H1 (cell line): ENCODE measurements at regions not wholly inside any gene's neighbourhood (a gene's known extent, or its start where the extent isn't known, plus 50 kb on each side); places are given as distances from the start of the nearest gene placed in this dataset.
A peak's percentile ranks its signal among the peaks of the same experiment; 100 is the strongest.

ENCODE experiments used
- CTCF ChIA-PET: fragments of 300-600 bp; sonication (Branson Sonifier 250); formaldehyde crosslinking; loops from one replicate; lab custom pipeline; 2021; ENCODE audit not compliant: partially characterized antibody; lab: Charles Lee
- POLR2A ChIA-PET: fragments of 300-600 bp; sonication (Branson Sonifier 250); formaldehyde crosslinking; loops from one replicate; lab custom pipeline; 2021; ENCODE audit warnings: inconsistent platforms; ENCODE audit not compliant: partially characterized antibody; lab: Charles Lee
- DNase-seq, 2 experiments: peaks; one replicate each; pipeline versions ENCODE4 v3.0.0 to v3.0.0-alpha.2; 2010 to 2022; ENCODE audit warnings: low spot score in 2 of 2, low read depth in 1 of 2, mixed read lengths in 1 of 2
- FAIRE-seq: peaks from 2 replicates; lab custom pipeline; 2011; peaks lifted over from hg19 to GRCh38; lab: Jason Lieb, UNC
- H2AFZ ChIP-seq: 2 replicates; pipeline ENCODE4 v1.8.1; 2012; ENCODE audit warnings: low read length, inconsistent platforms
- H2AK5ac ChIP-seq: 2 replicates; pipeline ENCODE4 v1.6.1; 2013; ENCODE audit warnings: low read depth, low read length
- H2BK120ac ChIP-seq: replicated peaks from 2 replicates; pipeline ENCODE3; 2013; ENCODE audit warnings: low read depth, low read length, inconsistent platforms
- H2BK12ac ChIP-seq: 2 replicates; pipeline ENCODE4 v1.6.1; 2013; ENCODE audit warnings: low read depth, low read length
- H2BK15ac ChIP-seq: 2 replicates; pipeline ENCODE4 v1.6.1; 2013; ENCODE audit warnings: low read length
- H2BK20ac ChIP-seq: 2 replicates; pipeline ENCODE4 v1.6.1; 2013; ENCODE audit warnings: low read length
- H2BK5ac ChIP-seq: 2 replicates; pipeline ENCODE4 v1.6.1; 2013; ENCODE audit warnings: low read depth, low read length
- H3K14ac ChIP-seq: 2 replicates; pipeline ENCODE4 v1.6.1; 2013; ENCODE audit warnings: inconsistent platforms; ENCODE audit not compliant: insufficient read length
- H3K18ac ChIP-seq: 2 replicates; pipeline ENCODE4 v1.6.1; 2013; ENCODE audit warnings: low read length; ENCODE audit errors: extremely low read depth
- H3K23ac ChIP-seq: 2 replicates; pipeline ENCODE4 v1.6.1; 2013; ENCODE audit warnings: inconsistent platforms; ENCODE audit not compliant: insufficient read length
- H3K23me2 ChIP-seq: 2 replicates; pipeline ENCODE4 v1.6.1; 2013; ENCODE audit warnings: low read depth, low read length
- H3K27ac ChIP-seq: 2 replicates; pipeline ENCODE4 v1.6.1; 2011; ENCODE audit warnings: low read depth, low read length, inconsistent platforms
- H3K27me3 ChIP-seq, 4 experiments: replicated peaks in 1 of 4; 1 replicate in 1 of 4; 2 replicates in 3 of 4; pipeline versions ENCODE4 v1.6.1 to v1.8.1; 2011 to 2013; ENCODE audit warnings: low read length in 3 of 4, mild to moderate bottlenecking in 3 of 4, inconsistent platforms in 2 of 4, mixed read lengths in 2 of 4, moderate library complexity in 1 of 4; ENCODE audit not compliant: control insufficient read depth in 3 of 4, insufficient read depth in 3 of 4; ENCODE audit errors: extremely low read depth in 1 of 4
- H3K36me3 ChIP-seq, 4 experiments: 2 replicates each; pipeline versions ENCODE4 v1.6.1 to v1.8.1; 2011 to 2013; ENCODE audit warnings: mild to moderate bottlenecking in 4 of 4, low read length in 3 of 4, moderate library complexity in 2 of 4, control low read depth in 1 of 4, inconsistent platforms in 1 of 4; ENCODE audit not compliant: insufficient read depth in 4 of 4, control insufficient read depth in 2 of 4
- H3K4ac ChIP-seq: replicated peaks from 2 replicates; pipeline ENCODE3; 2013; ENCODE audit warnings: low read length, low read depth, mixed read lengths, inconsistent platforms; ENCODE audit not compliant: insufficient read length
- H3K4me1 ChIP-seq, 4 experiments: replicated peaks in 1 of 4; 1 replicate in 1 of 4; 2 replicates in 3 of 4; pipeline versions ENCODE4 v1.6.1 to v1.8.1; 2011 to 2013; ENCODE audit warnings: low read length in 3 of 4, inconsistent platforms in 2 of 4, mixed read lengths in 1 of 4; ENCODE audit not compliant: insufficient read depth in 4 of 4, control insufficient read depth in 3 of 4
- H3K4me2 ChIP-seq, 2 experiments: 2 replicates each; pipeline versions ENCODE4 v1.6.1 to v1.8.1; 2011 to 2013; ENCODE audit warnings: low read depth in 2 of 2, low read length in 2 of 2, control low read depth in 1 of 2, inconsistent platforms in 1 of 2, mild to moderate bottlenecking in 1 of 2; ENCODE audit not compliant: insufficient read depth in 1 of 2
- H3K4me3 ChIP-seq, 4 experiments: fragments of 200-600, 300-600 bp in 1 of 4; sonication (generic), shearing (Covaris generic), sonication (Bioruptor Twin) in 1 of 4; 2 replicates each; pipeline versions ENCODE4 v1.5.1 to v1.8.1; 2011 to 2016; ENCODE audit warnings: low read length in 4 of 4, low read depth in 3 of 4, control low read depth in 2 of 4, inconsistent platforms in 2 of 4, mild to moderate bottlenecking in 2 of 4, mixed read lengths in 1 of 4, moderate library complexity in 1 of 4; ENCODE audit not compliant: insufficient read depth in 2 of 4; ENCODE audit errors: extremely low read depth in 1 of 4
- H3K56ac ChIP-seq: replicated peaks from 2 replicates; pipeline ENCODE3; 2013; ENCODE audit warnings: low read depth, mild to moderate bottlenecking, mixed read lengths, low read length, inconsistent platforms; ENCODE audit not compliant: insufficient read length
- H3K79me1 ChIP-seq: 2 replicates; pipeline ENCODE4 v1.6.1; 2013; ENCODE audit warnings: low read depth, low read length, control low read depth
- H3K79me2 ChIP-seq, 2 experiments: 2 replicates each; pipeline versions ENCODE4 v1.6.1 to v1.8.1; 2012 to 2013; ENCODE audit warnings: low read length in 2 of 2, mild to moderate bottlenecking in 2 of 2, inconsistent platforms in 1 of 2; ENCODE audit not compliant: insufficient read depth in 2 of 2, control insufficient read depth in 1 of 2
- H3K9ac ChIP-seq, 4 experiments: replicated peaks in 1 of 4; 1 replicate in 1 of 4; 2 replicates in 3 of 4; pipeline versions ENCODE4 v1.6.1 to v1.8.1; 2011 to 2013; ENCODE audit warnings: low read depth in 3 of 4, low read length in 3 of 4, control low read depth in 2 of 4, mild to moderate bottlenecking in 2 of 4, moderate library complexity in 2 of 4, inconsistent platforms in 1 of 4; ENCODE audit errors: extremely low read depth in 1 of 4
- H3K9me3 ChIP-seq, 2 experiments: 2 replicates each; pipeline versions ENCODE4 v1.6.1 to v1.8.1; 2012 to 2013; ENCODE audit warnings: mild to moderate bottlenecking in 2 of 2, moderate library complexity in 2 of 2, control low read depth in 1 of 2, inconsistent platforms in 1 of 2, low read depth in 1 of 2, low read length in 1 of 2, mixed read lengths in 1 of 2; ENCODE audit not compliant: insufficient read depth in 2 of 2
- H4K20me1 ChIP-seq, 2 experiments: replicated peaks in 1 of 2; 2 replicates each; pipeline versions ENCODE3 to v1.8.1; 2011 to 2013; ENCODE audit warnings: inconsistent platforms in 2 of 2, low read length in 2 of 2, mild to moderate bottlenecking in 1 of 2; ENCODE audit not compliant: insufficient read depth in 2 of 2, control insufficient read depth in 1 of 2
- H4K5ac ChIP-seq: 2 replicates; pipeline ENCODE4 v1.6.1; 2013; ENCODE audit warnings: low read length, low read depth, mixed read lengths, inconsistent platforms; ENCODE audit not compliant: insufficient read length
- H4K8ac ChIP-seq: 2 replicates; pipeline ENCODE4 v1.8.0; 2013; ENCODE audit warnings: mild to moderate bottlenecking, moderate library complexity, low read length, inconsistent platforms; ENCODE audit not compliant: insufficient read depth; ENCODE audit errors: extremely low read depth
- H4K91ac ChIP-seq: replicated peaks from 2 replicates; pipeline ENCODE3; 2013; ENCODE audit warnings: low read length, mixed read lengths, inconsistent platforms; ENCODE audit not compliant: insufficient read length
- BRCA1 ChIP-seq: IDR thresholded peaks from 2 replicates; pipeline ENCODE4 v1.6.1; 2012; ENCODE audit warnings: low read depth, low read length, improper control_type of control experiment
- CEBPB ChIP-seq: IDR thresholded peaks from 2 replicates; pipeline ENCODE4 v1.6.1; 2012; ENCODE audit warnings: low read depth, low read length
- CREB1 ChIP-seq: IDR thresholded peaks from 2 replicates; pipeline ENCODE4 v1.6.1; 2012; ENCODE audit warnings: inconsistent platforms
- EGR1 ChIP-seq: IDR thresholded peaks from 2 replicates; pipeline ENCODE4 v1.6.1; 2011; ENCODE audit warnings: low read depth, low read length, borderline replicate concordance
- EP300 ChIP-seq, 2 experiments: IDR thresholded peaks; 1 replicate in 1 of 2; 2 replicates in 1 of 2; pipeline ENCODE4 v1.6.1; 2011 to 2012; ENCODE audit warnings: low read depth in 2 of 2, low read length in 2 of 2, mild to moderate bottlenecking in 2 of 2, borderline replicate concordance in 1 of 2, inconsistent platforms in 1 of 2, moderate library complexity in 1 of 2
- EZH2 ChIP-seq: fragments of 200-600 bp; sonication (generic); IDR thresholded peaks from 2 replicates; pipeline ENCODE4 v1.7.1; 2012; ENCODE audit warnings: low read depth, mild to moderate bottlenecking, moderate library complexity, low read length, inconsistent platforms; ENCODE audit not compliant: severe bottlenecking
- KDM4A ChIP-seq: IDR thresholded peaks from one replicate; pipeline ENCODE4 v1.7.1; 2012; ENCODE audit warnings: low read depth, mild to moderate bottlenecking, moderate library complexity, low read length, inconsistent platforms; ENCODE audit not compliant: severe bottlenecking
- KDM5A ChIP-seq: fragments of 200-600 bp; IDR thresholded peaks from 2 replicates; pipeline ENCODE4 v1.7.1; 2012; ENCODE audit warnings: mild to moderate bottlenecking, low read length, inconsistent platforms, mixed read lengths
- RFX5 ChIP-seq: IDR thresholded peaks from 2 replicates; pipeline ENCODE4 v1.6.1; 2011; ENCODE audit warnings: low read depth, low read length, improper control_type of control experiment, borderline replicate concordance
- RNF2 ChIP-seq: fragments of 200-900, 300-1000 bp; sonication (generic); IDR thresholded peaks from 2 replicates; pipeline ENCODE4 v1.7.1; 2016; ENCODE audit warnings: borderline replicate concordance, low read depth, mild to moderate bottlenecking, antibody characterized with exemption, low read length; ENCODE audit not compliant: poor library complexity, severe bottlenecking; ENCODE audit errors: missing control alignments
- SAP30 ChIP-seq: fragments of 300-600 bp; sonication (generic); IDR thresholded peaks from 2 replicates; pipeline ENCODE4 v1.7.1; 2012; ENCODE audit warnings: low read length, moderate library complexity, mild to moderate bottlenecking, inconsistent platforms; ENCODE audit not compliant: insufficient read depth, insufficient replicate concordance
- SP2 ChIP-seq: IDR thresholded peaks from 2 replicates; pipeline ENCODE4 v1.6.1; 2012; ENCODE audit warnings: mild to moderate bottlenecking, low read length, inconsistent platforms
- SRF ChIP-seq: IDR thresholded peaks from 2 replicates; pipeline ENCODE4 v1.6.1; 2011; ENCODE audit warnings: mild to moderate bottlenecking, low read depth, low read length, moderate library complexity
- TAF7 ChIP-seq: optimal IDR thresholded peaks from 2 replicates; pipeline ENCODE3; 2011; ENCODE audit warnings: low read depth, mild to moderate bottlenecking, inconsistent platforms, low read length, moderate library complexity, borderline replicate concordance
- ZNF274 ChIP-seq: IDR thresholded peaks from 2 replicates; pipeline ENCODE4 v1.7.0; 2012; ENCODE audit warnings: low read length, borderline replicate concordance; ENCODE audit errors: extremely low read depth
- WGBS, 2 experiments: shearing (Covaris generic) in 1 of 2; methylation state at CpG; one replicate each; pipeline versions ENCODE4 v1.1.6 to v1.1.7; 2013 to 2015; ENCODE audit warnings: low lambda C conversion rate in 2 of 2, mixed read lengths in 2 of 2, inconsistent platforms in 1 of 2, low coverage in 1 of 2, missing lambda C conversion rate in 1 of 2; ENCODE audit not compliant: insufficient replicate concordance in 2 of 2, insufficient coverage in 1 of 2, insufficient read length in 1 of 2; ENCODE audit errors: extremely low coverage in 1 of 2, missing lambda C conversion rate in 1 of 2; 5-methylcytosine and 5-hydroxymethylcytosine counted together

DNA sequence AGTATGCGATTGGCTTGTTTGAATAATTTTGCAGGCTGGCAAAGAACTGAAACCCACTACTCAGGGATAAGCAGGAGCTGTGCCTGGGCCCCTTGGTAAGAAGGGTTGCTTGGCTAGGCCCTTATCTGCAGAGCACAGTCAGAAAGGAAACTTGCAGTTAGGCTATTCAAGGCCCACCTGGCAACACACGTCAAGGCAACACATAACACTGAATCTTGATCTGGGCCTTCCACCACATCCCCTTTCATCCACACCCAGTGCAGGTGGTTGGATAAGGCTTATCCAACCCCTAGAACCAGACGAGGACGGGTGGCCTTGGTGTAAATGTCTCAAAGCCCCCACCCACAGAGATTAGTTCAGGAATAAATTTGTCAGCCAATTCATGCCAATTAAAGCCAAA, 72.8 kb upstream of the NEIL3 start:
- peak overlapping the region; percentile 29; the same call in 1 of the 2 replicates for H2AFZ ChIP-seq
- H3K14ac ChIP-seq, result no peak overlapping the region
- no peaks in the 10 kb centered on the region for H3K36me3 ChIP-seq
- no peak overlapping the region for H2BK5ac ChIP-seq
- no peaks in the 10 kb centered on the region for H3K9me3 ChIP-seq
- TF ChIP-seq SAP30, result no peak
- TF ChIP-seq EP300 (IDR thresholded peaks at IDR 0.05; ENCODE audit: borderline replicate concordance in 1 of 2, low read depth in 2 of 2, low read length in 2 of 2), result no peak
- TF ChIP-seq CREB1, result no peak
- TF ChIP-seq CEBPB, result no peak
- no peak for TF ChIP-seq EZH2
- TF ChIP-seq KDM5A, result no peak
- no peak for TF ChIP-seq EGR1
- no peak for TF ChIP-seq SP2
- no peak for TF ChIP-seq TAF7
- no peak for TF ChIP-seq RNF2
- TF ChIP-seq RFX5, result no peak
- TF ChIP-seq SRF, result no peak
- no peak for TF ChIP-seq KDM4A
- no peak for TF ChIP-seq ZNF274
- TF ChIP-seq BRCA1, result no peak
- no peak overlapping the region for H4K8ac ChIP-seq
- no peak overlapping the region for H3K9ac ChIP-seq
- ChIA-PET POLR2A (no interaction called here), CTCF (interaction anchor here (1.5 kb wide), 1 partner anchor 14 kb away, joined by 5 read pairs; no protein-coding TSS in a partner anchor)
- no peaks in the 10 kb centered on the region for H3K27me3 ChIP-seq
- H4K5ac ChIP-seq, result no peak overlapping the region
- H3K79me1 ChIP-seq, result no peaks in the 10 kb centered on the region
- no peak overlapping the region for H3K4ac ChIP-seq
- H4K20me1 ChIP-seq, result no peaks in the 10 kb centered on the region
- H2BK20ac ChIP-seq, result no peak overlapping the region
- H4K91ac ChIP-seq, result no peak overlapping the region
- H3K23ac ChIP-seq, result no peak overlapping the region
- no peak overlapping the region for H2AK5ac ChIP-seq
- H3K56ac ChIP-seq, result no peak overlapping the region
- H3K27ac ChIP-seq, result no peak overlapping the region
- H3K23me2 ChIP-seq, result no peaks in the 10 kb centered on the region
- H2BK12ac ChIP-seq, result no peak overlapping the region
- WGBS, 2 experiments, result 81% methylated on average over 4 of the region's 4 CpGs; no CpG with 5 or more reads in 1 of the 2 experiments
- no peak overlapping the region for H2BK120ac ChIP-seq
- H3K4me1 ChIP-seq, result no peaks in the 10 kb centered on the region
- no peak overlapping the region for H3K18ac ChIP-seq
- no peak for FAIRE-seq
- no peak overlapping the region for H2BK15ac ChIP-seq
- H3K79me2 ChIP-seq, result no peaks in the 10 kb centered on the region
- no peak overlapping the region for H3K4me2 ChIP-seq
- no peak for DNase-seq
- H3K4me3 ChIP-seq, result no peak overlapping the region
